ENCODE measurements at regions not wholly inside any gene's neighbourhood (a gene's known extent, or its start where the extent isn't known, plus 50 kb on each side); places are given as distances from the start of the nearest gene placed in this dataset.

DNA sequence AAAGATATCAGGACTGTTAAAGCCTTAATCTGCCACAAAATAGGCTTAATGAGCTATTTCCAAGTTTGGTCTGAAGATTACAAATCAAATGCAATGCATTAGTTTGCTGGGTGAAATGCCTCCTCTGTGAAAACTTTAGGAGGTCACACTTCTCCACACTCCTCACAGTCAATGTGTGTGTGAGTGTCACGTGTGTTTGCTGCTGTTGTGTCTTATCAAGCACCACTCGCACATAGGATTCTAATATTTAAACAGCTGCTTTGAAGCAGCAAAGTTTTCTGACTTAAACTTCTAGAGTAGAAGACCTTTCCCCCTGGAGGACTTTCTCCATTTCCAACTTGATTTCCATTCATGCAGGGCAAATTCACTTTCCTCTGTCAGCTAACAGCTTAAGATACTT is 203.2 kb upstream of the PEX5L start:
- Histone ChIP-seq H3K4me2 (ENCODE audit: insufficient read depth, low read length, poor library complexity, severe bottlenecking) (no peak overlapping the region), H3K79me1 (ENCODE audit: low read depth, low read length) (no peaks in the 10 kb centered on the region), H3K18ac (ENCODE audit: low read length) (no peak overlapping the region), H3K9me3 (replicated peaks in 1 of 2; ENCODE audit: control insufficient read depth in 2 of 2, insufficient read depth in 1 of 2, low read depth in 1 of 2, low read length in 2 of 2) (no peaks in the 10 kb centered on the region), H2BK5ac (ENCODE audit: low read length) (no peak overlapping the region), H2AFZ (ENCODE audit: low read length) (no peak overlapping the region), H3K14ac (ENCODE audit: low read length) (no peak overlapping the region), H3K23ac (ENCODE audit: low read depth, low read length, poor library complexity) (no peak overlapping the region), H3K4ac (ENCODE audit: low read length) (no peak overlapping the region), H2BK120ac (ENCODE audit: low read depth, low read length) (no peak overlapping the region), H3K4me3 (ENCODE audit: low read length in 2 of 2) (no peak overlapping the region), H3K36me3 (replicated peaks in 1 of 2; ENCODE audit: control insufficient read depth in 2 of 2, insufficient read depth in 2 of 2, low read length in 2 of 2) (no peaks in the 10 kb centered on the region), H3K27me3 (ENCODE audit: control insufficient read depth in 3 of 3, insufficient read depth in 3 of 3, low read depth in 1 of 3, low read length in 3 of 3) (no peaks in the 10 kb centered on the region), H2BK12ac (ENCODE audit: low read length) (no peak overlapping the region), H2BK15ac (ENCODE audit: low read length) (no peak overlapping the region), H3K27ac (replicated peaks; ENCODE audit: low read length) (no peak overlapping the region), H4K8ac (ENCODE audit: low read depth, low read length) (no peak overlapping the region), H3K9ac (ENCODE audit: low read depth, low read length, poor library complexity) (no peak overlapping the region), H3K4me1 (ENCODE audit: control insufficient read depth in 2 of 2, insufficient read depth in 1 of 2, low read depth in 1 of 2, low read length in 2 of 2) (no peaks in the 10 kb centered on the region), H4K91ac (ENCODE audit: low read depth, low read length, poor library complexity) (no peak overlapping the region), H2AK5ac (ENCODE audit: low read depth, low read length) (no peak overlapping the region)
- WGBS, 2 donors (ENCODE audit: extremely low coverage in 2 of 2, insufficient read length in 2 of 2, insufficient replicate concordance in 1 of 2), result no CpG with 5 or more reads among the region's 2 CpGs
- no peak for DNase-seq (ENCODE audit: low spot score)

DNA sequence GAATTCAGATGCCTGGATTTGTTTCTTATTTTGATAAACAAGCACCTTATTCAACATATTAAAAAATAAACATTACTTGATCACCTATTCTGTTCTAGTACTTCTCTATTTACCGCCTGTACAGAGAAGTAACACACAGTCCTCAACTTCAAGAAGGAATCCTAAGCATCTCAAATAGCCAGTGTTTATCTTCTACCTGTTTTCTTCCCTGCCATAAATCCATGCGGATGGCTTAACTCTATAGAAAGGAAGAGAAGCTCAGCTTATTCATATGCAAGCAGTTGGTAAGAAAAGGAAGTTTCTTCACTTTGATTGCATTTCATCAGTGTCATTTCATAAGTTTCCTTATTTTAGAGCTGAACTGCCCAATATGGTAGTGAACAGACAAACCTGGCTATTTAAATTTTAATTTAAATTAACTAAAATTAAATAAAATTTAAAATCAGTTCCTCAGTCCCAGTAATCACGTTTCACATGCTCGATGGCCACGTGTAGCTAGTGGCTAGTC is 210.0 kb upstream of the PEX5L start:
- Histone ChIP-seq H3K4me2 (ENCODE audit: insufficient read depth, low read length, poor library complexity, severe bottlenecking) (no peak overlapping the region), H3K27me3 (ENCODE audit: control insufficient read depth in 3 of 3, insufficient read depth in 3 of 3, low read depth in 1 of 3, low read length in 3 of 3) (no peaks in the 10 kb centered on the region), H3K4ac (ENCODE audit: low read length) (no peak overlapping the region), H3K23ac (ENCODE audit: low read depth, low read length, poor library complexity) (no peak overlapping the region), H3K4me3 (ENCODE audit: low read length in 2 of 2) (no peak overlapping the region), H3K18ac (ENCODE audit: low read length) (no peak overlapping the region), H3K9ac (ENCODE audit: low read depth, low read length, poor library complexity) (no peak overlapping the region), H2BK15ac (ENCODE audit: low read length) (no peak overlapping the region), H3K14ac (ENCODE audit: low read length) (no peak overlapping the region), H2AFZ (ENCODE audit: low read length) (no peak overlapping the region), H3K79me1 (ENCODE audit: low read depth, low read length) (no peaks in the 10 kb centered on the region), H3K4me1 (ENCODE audit: control insufficient read depth in 2 of 2, insufficient read depth in 1 of 2, low read depth in 1 of 2, low read length in 2 of 2) (no peaks in the 10 kb centered on the region), H2BK5ac (ENCODE audit: low read length) (no peak overlapping the region), H3K9me3 (replicated peaks in 1 of 2; ENCODE audit: control insufficient read depth in 2 of 2, insufficient read depth in 1 of 2, low read depth in 1 of 2, low read length in 2 of 2) (no peaks in the 10 kb centered on the region), H4K91ac (ENCODE audit: low read depth, low read length, poor library complexity) (no peak overlapping the region), H3K27ac (replicated peaks; ENCODE audit: low read length) (no peak overlapping the region), H2AK5ac (ENCODE audit: low read depth, low read length) (no peak overlapping the region), H2BK120ac (ENCODE audit: low read depth, low read length) (no peak overlapping the region), H4K8ac (ENCODE audit: low read depth, low read length) (no peak overlapping the region), H2BK12ac (ENCODE audit: low read length) (no peak overlapping the region), H3K36me3 (replicated peaks in 1 of 2; ENCODE audit: control insufficient read depth in 2 of 2, insufficient read depth in 2 of 2, low read length in 2 of 2) (no peaks in the 10 kb centered on the region)
- no peak for DNase-seq (ENCODE audit: low spot score)
- WGBS, 2 donors (ENCODE audit: extremely low coverage in 2 of 2, insufficient read length in 2 of 2, insufficient replicate concordance in 1 of 2), result no CpG with 5 or more reads among the region's 5 CpGs

DNA sequence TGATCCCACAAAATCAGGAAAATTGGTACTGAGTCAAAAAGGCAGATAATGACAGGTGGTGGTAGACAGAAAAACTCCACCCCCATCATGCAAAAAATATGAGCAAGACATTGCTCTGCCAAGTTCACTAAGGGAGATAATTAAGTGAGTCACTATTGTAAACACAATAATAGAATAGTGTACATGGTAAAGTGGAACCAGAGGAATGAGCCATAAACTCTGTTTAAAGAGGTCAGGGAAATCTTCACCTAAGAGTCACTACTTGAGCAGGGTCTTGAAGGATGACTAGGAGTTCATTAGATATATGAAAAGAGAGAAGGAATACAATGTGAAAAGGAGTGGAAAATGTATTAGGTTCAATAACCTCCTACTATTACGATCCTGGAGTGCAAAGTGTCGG is 213.4 kb upstream of the PEX5L start:
- no peak overlapping the region for H3K14ac ChIP-seq (ENCODE audit: low read length)
- H3K18ac ChIP-seq (ENCODE audit: low read length), result no peak overlapping the region
- no peak overlapping the region for H3K23ac ChIP-seq (ENCODE audit: low read depth, low read length, poor library complexity)
- no peak for DNase-seq (ENCODE audit: low spot score)
- H4K91ac ChIP-seq (ENCODE audit: low read depth, low read length, poor library complexity), result no peak overlapping the region
- no peak overlapping the region for H2BK5ac ChIP-seq (ENCODE audit: low read length)
- no peaks in the 10 kb centered on the region for H3K27me3 ChIP-seq (ENCODE audit: control insufficient read depth in 3 of 3, insufficient read depth in 3 of 3, low read depth in 1 of 3, low read length in 3 of 3)
- H2BK12ac ChIP-seq (ENCODE audit: low read length), result no peak overlapping the region
- no peak overlapping the region for H3K4me2 ChIP-seq (ENCODE audit: insufficient read depth, low read length, poor library complexity, severe bottlenecking)
- H3K9ac ChIP-seq (ENCODE audit: low read depth, low read length, poor library complexity), result no peak overlapping the region
- no peaks in the 10 kb centered on the region for H3K4me1 ChIP-seq (ENCODE audit: control insufficient read depth in 2 of 2, insufficient read depth in 1 of 2, low read depth in 1 of 2, low read length in 2 of 2)
- H2AFZ ChIP-seq (ENCODE audit: low read length), result no peak overlapping the region
- H3K4ac ChIP-seq (ENCODE audit: low read length), result no peak overlapping the region
- no peak overlapping the region for H2BK120ac ChIP-seq (ENCODE audit: low read depth, low read length)
- H3K27ac ChIP-seq (replicated peaks; ENCODE audit: low read length), result no peak overlapping the region
- no peak overlapping the region for H2BK15ac ChIP-seq (ENCODE audit: low read length)
- H3K4me3 ChIP-seq (ENCODE audit: low read length in 2 of 2), result no peak overlapping the region
- no peak overlapping the region for H4K8ac ChIP-seq (ENCODE audit: low read depth, low read length)
- H2AK5ac ChIP-seq (ENCODE audit: low read depth, low read length), result no peak overlapping the region
- no peaks in the 10 kb centered on the region for H3K9me3 ChIP-seq (replicated peaks in 1 of 2; ENCODE audit: control insufficient read depth in 2 of 2, insufficient read depth in 1 of 2, low read depth in 1 of 2, low read length in 2 of 2)
- no CpG with 5 or more reads among the region's 2 CpGs for WGBS, 2 donors (ENCODE audit: extremely low coverage in 2 of 2, insufficient read length in 2 of 2, insufficient replicate concordance in 1 of 2)
- no peaks in the 10 kb centered on the region for H3K79me1 ChIP-seq (ENCODE audit: low read depth, low read length)
- H3K36me3 ChIP-seq (replicated peaks in 1 of 2; ENCODE audit: control insufficient read depth in 2 of 2, insufficient read depth in 2 of 2, low read length in 2 of 2), result no peaks in the 10 kb centered on the region

DNA sequence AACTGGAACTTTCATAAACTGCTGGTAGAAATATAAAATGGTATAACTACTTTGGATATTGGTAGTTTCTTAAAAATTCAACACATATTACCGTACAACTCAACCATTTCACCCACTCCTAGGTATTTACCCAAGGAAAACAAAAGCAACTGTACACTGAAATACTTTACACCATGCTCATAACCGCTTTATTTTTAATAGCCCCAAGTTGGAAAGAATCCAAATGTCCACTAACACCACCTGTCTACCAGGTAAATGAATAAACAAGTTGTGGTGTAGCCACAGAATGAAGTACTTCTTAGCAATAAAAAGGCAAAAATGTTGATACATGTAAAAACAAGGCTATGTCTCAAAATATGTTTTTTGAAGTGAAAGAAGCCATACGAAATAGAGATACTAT is 215.9 kb upstream of the PEX5L start:
- Histone ChIP-seq H3K4me1 (ENCODE audit: control insufficient read depth in 2 of 2, insufficient read depth in 1 of 2, low read depth in 1 of 2, low read length in 2 of 2) (no peaks in the 10 kb centered on the region), H2BK120ac (ENCODE audit: low read depth, low read length) (no peak overlapping the region), H3K27me3 (ENCODE audit: control insufficient read depth in 3 of 3, insufficient read depth in 3 of 3, low read depth in 1 of 3, low read length in 3 of 3) (no peaks in the 10 kb centered on the region), H3K23ac (ENCODE audit: low read depth, low read length, poor library complexity) (no peak overlapping the region), H4K8ac (ENCODE audit: low read depth, low read length) (no peak overlapping the region), H3K4ac (ENCODE audit: low read length) (no peak overlapping the region), H3K79me1 (ENCODE audit: low read depth, low read length) (no peaks in the 10 kb centered on the region), H2BK12ac (ENCODE audit: low read length) (no peak overlapping the region), H3K27ac (replicated peaks; ENCODE audit: low read length) (no peak overlapping the region), H4K91ac (ENCODE audit: low read depth, low read length, poor library complexity) (no peak overlapping the region), H2BK5ac (ENCODE audit: low read length) (no peak overlapping the region), H3K4me2 (ENCODE audit: insufficient read depth, low read length, poor library complexity, severe bottlenecking) (no peak overlapping the region), H3K36me3 (replicated peaks in 1 of 2; ENCODE audit: control insufficient read depth in 2 of 2, insufficient read depth in 2 of 2, low read length in 2 of 2) (no peaks in the 10 kb centered on the region), H2BK15ac (ENCODE audit: low read length) (no peak overlapping the region), H3K9me3 (replicated peaks in 1 of 2; ENCODE audit: control insufficient read depth in 2 of 2, insufficient read depth in 1 of 2, low read depth in 1 of 2, low read length in 2 of 2) (no peaks in the 10 kb centered on the region), H3K9ac (ENCODE audit: low read depth, low read length, poor library complexity) (no peak overlapping the region), H3K18ac (ENCODE audit: low read length) (no peak overlapping the region), H2AFZ (ENCODE audit: low read length) (no peak overlapping the region), H3K14ac (ENCODE audit: low read length) (no peak overlapping the region), H2AK5ac (ENCODE audit: low read depth, low read length) (no peak overlapping the region), H3K4me3 (ENCODE audit: low read length in 2 of 2) (no peak overlapping the region)
- WGBS, 2 donors (ENCODE audit: extremely low coverage in 2 of 2, insufficient read length in 2 of 2, insufficient replicate concordance in 1 of 2), result no CpG with 5 or more reads among the region's 3 CpGs
- no peak for DNase-seq (ENCODE audit: low spot score)
